ENCODE measurements at regions not wholly inside any gene's neighbourhood (a gene's known extent, or its start where the extent isn't known, plus 50 kb on each side); places are given as distances from the start of the nearest gene placed in this dataset.
"Not testable (repeated sequence)": the region's sequence is repeated elsewhere in the genome, so short reads cannot be mapped to it uniquely, and the experiment has no call there.

DNA sequence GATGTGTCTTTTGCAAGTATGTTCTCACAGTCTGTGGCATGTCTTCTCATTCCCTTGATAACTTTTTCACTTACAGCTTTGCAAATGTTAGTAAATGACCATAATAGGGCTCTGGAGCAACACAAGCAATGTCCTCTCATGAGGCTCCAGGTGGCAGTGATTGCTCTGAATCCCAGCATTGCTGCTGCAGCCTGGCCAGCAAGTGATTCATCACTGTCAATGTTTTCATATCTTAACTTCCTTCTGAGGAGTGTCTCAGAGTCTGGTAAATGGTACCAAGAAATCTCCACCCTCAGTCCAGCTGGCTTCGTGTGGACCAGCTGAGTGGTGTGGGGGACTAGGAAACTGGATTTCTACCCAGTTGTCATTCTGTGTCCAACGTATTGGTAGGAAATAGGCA lies 139.6 kb downstream of the MYLK4 start:
- no peak for DNase-seq

DNA sequence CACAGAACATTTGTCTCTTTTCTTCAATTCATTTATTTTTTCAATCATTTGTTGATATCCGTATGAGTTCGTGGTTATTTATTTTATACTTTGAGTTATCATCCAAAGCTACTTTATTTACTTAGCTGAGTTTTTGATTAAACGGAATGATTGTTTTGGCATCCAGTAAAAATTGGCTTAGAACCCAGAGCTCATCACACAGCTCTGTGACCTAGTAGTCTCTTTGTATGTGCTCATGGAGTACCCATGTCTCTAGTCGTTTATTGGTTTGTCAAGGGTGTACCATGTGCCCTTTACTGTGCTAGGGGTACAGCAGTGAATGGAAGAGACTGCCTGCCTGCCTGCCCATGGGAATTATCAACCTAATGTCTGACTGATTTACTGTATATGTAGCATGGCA lies 142.2 kb downstream of the MYLK4 start:
- in situ Hi-C loops (cut with MboI; ENCODE audit: low pct_unique_long_range_greater_than_20kb, low sequenced_read_pairs) = no loop called here

More for the DNA sequence above, 139.6 kb downstream of the MYLK4 start:
- in situ Hi-C loops (cut with MboI; ENCODE audit: low pct_unique_long_range_greater_than_20kb, low sequenced_read_pairs) = no loop called here

DNA sequence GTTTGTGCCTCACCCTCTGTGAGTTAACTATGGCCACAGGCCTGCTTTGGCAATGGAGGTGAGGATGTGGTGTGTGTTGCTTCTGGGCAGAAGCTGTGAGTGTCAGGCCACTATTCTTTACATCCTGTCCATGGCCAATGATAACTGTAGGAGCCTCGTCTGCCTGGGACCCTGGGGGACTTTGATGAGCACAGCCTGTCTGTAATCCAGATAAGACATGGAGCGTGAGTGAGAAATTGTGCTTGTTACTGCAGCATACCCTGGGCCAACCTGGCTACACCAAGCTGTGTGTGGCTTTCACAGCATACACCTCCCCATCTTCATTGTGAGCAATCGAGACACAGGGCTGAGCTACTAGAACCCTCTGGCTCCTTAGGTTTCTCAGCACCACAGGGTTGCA lies 150.4 kb downstream of the MYLK4 start:
- DNase-seq = no peak
- in situ Hi-C loops (cut with MboI; ENCODE audit: low pct_unique_long_range_greater_than_20kb, low sequenced_read_pairs) = no loop called here

More for the DNA sequence above, 142.2 kb downstream of the MYLK4 start:
- DNase-seq = no peak

DNA sequence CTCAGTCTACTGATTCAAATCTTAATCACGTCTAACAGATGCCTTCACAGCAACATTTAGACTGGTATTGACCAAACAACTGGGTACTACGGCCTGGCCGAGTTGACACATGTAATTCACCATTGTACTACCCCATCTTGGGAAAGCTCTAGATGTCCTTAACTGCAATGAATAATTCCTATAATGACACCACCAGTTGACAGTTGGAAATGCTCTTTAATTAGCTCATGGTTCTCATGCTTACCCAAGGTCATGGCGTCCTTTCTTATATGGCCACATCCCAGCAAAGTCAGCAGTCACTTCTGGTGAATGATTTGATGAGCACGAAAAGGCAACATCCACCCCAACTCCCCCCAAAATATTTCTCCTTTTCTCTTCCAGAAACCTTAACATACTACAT lies 150.9 kb downstream of the MYLK4 start:
- in situ Hi-C loops (cut with MboI; ENCODE audit: low pct_unique_long_range_greater_than_20kb, low sequenced_read_pairs) = no loop called here
- no peak for DNase-seq

DNA sequence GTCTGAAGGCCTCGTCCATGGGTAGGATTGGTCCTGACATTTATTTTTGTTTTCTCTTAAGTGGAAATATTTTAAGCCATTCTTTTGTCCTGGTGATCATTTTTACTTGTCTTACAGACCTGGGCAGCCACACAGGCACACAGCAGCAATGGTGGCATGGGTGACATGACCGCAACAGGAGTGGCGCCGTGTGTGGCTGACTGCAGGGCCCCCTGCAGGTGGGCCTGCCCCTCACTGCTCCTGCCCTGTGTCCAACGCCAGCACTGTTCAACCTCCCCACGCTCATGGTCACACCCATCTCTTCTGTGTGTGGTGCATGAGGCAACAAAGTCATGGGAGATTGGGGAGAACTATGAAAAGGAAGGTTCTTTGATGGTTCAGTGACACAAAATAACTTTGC lies 151.9 kb downstream of the MYLK4 start:
- DNase-seq = no peak
- in situ Hi-C loops (cut with MboI; ENCODE audit: low pct_unique_long_range_greater_than_20kb, low sequenced_read_pairs) = no loop called here

DNA sequence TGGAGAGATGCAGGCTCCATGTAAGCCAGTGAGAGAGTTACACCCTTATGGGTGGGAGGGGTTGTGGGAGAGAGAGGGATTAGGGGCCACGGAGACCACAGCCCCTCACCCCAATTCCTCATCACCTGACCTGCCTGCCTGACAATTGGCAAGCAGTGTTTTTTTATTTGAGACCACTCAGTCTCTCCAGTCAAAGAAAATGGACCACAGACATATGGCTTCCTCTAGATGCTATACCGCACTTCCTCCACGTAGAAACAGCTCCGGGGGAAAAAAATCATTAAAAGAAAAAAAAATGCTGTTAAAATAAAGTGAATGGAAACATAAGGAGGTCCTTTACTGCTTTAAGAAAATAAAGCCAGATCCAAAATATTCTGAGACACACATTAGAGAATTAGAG lies 152.7 kb downstream of the MYLK4 start:
- DNase-seq = no peak
- in situ Hi-C loops (cut with MboI; ENCODE audit: low pct_unique_long_range_greater_than_20kb, low sequenced_read_pairs) = no loop called here

DNA sequence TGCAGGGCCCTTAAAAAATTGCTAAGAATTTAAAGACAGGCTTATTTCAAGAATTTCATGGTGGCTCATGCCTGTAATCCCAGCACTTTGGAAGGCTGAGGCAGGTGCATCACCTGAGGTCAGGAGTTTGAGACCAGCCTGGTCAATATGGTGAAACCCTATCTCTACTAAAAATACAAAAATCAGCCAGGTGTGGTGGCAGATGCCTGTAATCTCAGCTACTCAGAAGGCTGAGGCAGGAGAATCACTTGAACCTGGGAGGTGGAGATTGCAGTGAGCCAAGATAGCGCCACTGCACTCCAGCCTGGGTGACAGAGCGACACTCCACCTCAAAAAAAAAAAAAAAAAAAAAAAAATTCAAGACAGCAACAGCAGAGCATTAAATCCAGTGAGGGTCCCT lies 153.3 kb downstream of the MYLK4 start:
- in situ Hi-C loops (cut with MboI; ENCODE audit: low pct_unique_long_range_greater_than_20kb, low sequenced_read_pairs); DNase-seq: not testable (repeated sequence)

DNA sequence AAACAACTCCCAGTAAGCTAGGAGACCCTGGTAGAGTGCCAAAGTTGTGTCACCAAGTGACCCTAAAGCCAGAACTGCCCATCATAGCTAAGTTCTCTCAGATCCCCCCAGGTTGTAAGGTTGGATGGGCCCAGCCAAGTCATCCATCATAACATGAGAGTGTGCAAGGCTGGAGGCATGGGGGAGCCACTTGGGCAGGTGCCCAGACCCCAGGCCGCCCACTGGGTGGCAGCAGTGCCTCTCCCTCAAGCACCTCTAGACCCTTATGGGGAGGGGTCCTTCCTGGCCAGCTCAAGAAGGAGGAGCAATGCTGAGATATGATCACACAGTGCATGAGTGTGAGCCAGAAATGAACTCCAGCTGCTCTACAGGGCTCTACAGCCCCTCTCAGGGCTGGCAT lies 154.5 kb downstream of the MYLK4 start:
- in situ Hi-C loops (cut with MboI; ENCODE audit: low pct_unique_long_range_greater_than_20kb, low sequenced_read_pairs) = no loop called here
- DNase-seq = peak; percentile 4

DNA sequence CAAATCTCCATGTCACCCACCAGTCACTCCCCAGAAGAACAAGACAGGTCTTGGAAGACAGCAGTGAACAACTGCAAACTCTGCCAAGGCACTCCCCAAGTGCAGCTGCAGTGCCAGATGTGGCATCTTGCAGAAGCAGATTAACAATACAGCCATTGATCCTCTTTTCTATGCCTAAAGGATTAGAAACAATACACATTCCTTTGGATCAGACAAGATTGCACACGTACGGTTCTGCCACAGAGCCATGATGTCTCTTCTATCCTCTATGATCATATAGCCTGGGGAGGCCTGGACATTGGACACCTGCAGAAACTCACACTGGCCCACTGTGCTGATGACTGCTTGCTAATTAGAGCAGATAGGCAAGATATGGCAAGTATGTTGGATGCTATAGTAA lies 155.9 kb downstream of the MYLK4 start:
- in situ Hi-C loops (cut with MboI; ENCODE audit: low pct_unique_long_range_greater_than_20kb, low sequenced_read_pairs) = no loop called here
- DNase-seq = no peak

DNA sequence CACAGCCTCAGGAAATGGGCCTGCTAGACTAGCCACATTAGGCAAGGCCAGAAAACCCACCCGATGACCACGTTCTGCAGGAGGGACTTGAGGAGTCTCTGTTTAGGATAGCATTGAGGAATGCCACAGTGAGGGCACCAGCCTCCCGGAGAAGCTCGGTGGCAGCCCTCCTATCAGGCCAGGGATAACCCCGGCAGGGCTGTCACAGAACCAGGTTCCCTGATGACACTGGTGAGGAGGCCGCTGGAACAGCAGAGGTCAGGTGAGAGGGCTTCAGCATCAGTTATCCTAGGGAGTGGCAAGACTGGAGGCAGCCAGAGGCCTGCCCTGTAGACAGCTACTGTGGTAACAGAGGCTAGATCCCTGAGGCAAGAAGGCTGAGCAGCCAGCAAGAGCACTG lies 157.6 kb downstream of the MYLK4 start:
- DNase-seq = no peak
- in situ Hi-C loops (cut with MboI; ENCODE audit: low pct_unique_long_range_greater_than_20kb, low sequenced_read_pairs) = no loop called here

DNA sequence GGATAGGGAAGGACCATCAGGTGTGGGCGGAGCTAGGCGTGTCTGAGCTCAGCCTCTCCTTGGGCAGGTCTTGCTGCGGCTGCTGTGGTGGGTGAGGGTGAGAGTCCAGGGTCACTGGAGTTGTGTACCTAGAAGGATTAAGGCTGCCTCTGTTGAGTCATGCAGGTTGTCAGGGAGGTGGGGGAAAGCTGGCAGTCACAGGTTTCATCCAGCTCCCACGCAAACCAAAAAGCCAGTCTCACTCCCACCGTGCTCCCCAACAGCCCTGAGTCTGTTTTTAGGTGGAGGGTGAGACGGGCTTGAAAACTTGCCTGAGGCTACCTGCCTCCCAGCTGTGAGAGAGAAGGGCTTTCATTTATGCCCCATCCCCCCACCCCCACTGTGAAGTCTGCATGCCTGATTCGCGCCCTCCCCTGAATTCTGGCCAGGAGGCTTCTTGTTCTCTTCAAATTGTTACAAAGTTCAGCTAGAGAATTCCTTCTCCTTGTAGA lies 161.5 kb downstream of the MYLK4 start:
- in situ Hi-C loops (cut with MboI; ENCODE audit: low pct_unique_long_range_greater_than_20kb, low sequenced_read_pairs) = no loop called here
- no peak for DNase-seq

DNA sequence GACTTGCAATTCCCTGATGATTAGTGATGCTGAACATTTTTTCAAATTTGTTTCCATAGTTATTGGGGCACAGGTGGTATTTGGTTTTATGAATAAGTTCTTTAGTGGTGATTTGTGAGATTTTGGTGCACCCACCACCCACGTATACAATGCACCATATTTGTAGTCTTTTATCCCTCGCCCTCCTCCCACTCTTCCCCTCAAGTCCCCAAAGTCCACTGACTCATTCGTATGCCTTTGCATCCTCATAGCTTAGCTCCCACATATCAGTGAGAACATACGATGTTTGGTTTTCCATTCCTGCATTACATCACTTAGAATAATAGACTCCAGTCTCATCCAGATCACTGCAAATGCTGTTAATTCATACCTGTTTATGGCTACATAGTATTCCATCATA lies 167.3 kb downstream of the MYLK4 start:
- in situ Hi-C loops (cut with MboI; ENCODE audit: low pct_unique_long_range_greater_than_20kb, low sequenced_read_pairs) = no loop called here
- DNase-seq = no peak

DNA sequence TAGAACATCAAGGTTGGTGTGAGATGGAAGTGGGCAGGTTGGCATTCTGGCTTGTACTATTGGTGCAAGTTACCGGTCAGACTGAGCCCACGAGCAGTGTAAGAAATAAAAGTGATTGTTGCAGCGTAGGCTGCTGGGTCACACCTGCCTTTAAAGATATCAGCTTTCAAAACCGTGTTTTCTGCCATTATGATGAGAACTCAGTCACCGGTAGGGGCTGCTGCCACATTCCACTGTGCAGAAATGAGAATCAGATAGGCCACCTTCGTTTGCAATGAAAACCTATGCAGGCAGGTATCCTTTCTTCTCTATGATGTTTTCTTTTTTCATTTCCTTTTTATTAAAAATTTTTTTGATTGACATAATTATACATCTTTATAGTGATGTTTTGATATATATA lies 168.5 kb downstream of the MYLK4 start:
- no peak for DNase-seq

DNA sequence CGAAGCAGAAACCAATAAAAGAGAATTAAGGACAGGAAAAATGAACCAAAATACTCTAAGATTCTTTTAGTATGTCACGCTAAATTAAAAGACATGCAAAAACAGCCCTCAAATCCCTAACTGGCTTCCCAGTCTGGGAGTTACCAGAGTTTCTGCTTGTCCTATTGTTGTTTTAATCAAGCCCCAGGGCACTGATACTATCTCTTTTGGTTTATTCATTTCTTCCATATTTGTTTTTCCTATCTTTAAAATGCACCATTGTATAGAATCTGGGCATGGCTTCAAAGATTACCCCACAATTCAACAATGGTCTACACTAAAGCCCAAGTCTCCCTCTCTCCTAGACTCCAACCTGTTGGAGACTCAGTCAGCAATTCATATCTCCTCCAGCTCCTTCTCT lies 169.1 kb downstream of the MYLK4 start:
- in situ Hi-C loops (cut with MboI; ENCODE audit: low pct_unique_long_range_greater_than_20kb, low sequenced_read_pairs) = no loop called here

More for the DNA sequence above, 168.5 kb downstream of the MYLK4 start:
- in situ Hi-C loops (cut with MboI; ENCODE audit: low pct_unique_long_range_greater_than_20kb, low sequenced_read_pairs) = no loop called here

DNA sequence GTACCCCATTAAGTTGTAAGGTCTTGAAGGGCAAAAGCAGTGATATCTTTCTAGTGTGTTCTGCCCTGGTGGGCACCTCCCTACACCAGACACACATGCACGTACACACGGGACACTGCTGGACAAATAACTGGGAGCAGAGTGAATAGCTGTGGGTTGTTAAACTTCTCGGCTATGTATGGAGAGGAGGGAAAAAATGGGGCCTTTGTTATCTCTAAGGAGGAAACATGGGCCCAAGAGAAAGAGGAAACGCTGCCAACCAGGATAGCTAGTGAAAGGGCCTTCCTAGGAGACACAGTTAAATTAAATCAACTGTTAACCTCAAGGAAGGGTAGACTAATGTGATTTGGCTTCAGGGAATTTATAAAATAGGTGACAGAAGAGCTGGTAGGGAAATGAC lies 169.7 kb downstream of the MYLK4 start:
- no peak for DNase-seq
- in situ Hi-C loops (cut with MboI; ENCODE audit: low pct_unique_long_range_greater_than_20kb, low sequenced_read_pairs) = no loop called here

More for the DNA sequence above, 169.1 kb downstream of the MYLK4 start:
- no peak for DNase-seq

DNA sequence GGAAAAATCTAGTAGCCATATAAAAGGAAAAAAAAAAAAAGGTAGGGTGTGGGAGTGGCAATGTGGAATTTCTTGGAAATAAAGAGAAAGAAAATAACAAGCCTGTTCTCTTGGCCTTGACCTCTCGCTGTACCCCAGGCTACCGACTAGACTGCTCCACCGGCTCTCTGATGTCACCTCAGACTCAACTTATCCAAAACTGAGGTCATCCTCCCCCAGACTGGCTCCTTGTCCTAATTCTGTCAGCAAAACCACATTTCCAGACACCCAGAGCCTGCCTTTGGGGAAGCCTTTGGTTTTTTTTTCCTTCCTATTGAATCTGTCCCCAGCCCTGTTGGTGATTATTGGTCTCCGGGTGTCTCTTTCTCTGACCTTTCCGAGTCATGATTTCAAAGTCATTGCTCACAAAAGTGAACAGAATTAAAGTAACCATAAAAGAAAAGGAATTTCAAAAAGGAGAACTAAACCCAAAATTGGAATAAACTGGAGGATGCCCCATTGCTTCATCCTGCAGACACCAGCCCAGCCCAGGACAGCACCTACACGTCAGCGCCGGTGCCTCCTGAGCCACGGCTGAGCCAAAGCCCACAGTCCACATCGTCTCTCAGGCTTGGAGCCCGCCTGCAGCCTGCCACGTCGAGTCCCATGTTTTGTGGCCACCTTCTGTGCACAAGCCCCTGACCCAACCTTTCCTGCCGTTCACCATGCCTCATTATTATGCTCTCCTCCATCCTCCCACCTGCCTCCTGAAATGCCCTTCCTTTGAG lies 170.7 kb downstream of the MYLK4 start:
- no peak for DNase-seq

DNA sequence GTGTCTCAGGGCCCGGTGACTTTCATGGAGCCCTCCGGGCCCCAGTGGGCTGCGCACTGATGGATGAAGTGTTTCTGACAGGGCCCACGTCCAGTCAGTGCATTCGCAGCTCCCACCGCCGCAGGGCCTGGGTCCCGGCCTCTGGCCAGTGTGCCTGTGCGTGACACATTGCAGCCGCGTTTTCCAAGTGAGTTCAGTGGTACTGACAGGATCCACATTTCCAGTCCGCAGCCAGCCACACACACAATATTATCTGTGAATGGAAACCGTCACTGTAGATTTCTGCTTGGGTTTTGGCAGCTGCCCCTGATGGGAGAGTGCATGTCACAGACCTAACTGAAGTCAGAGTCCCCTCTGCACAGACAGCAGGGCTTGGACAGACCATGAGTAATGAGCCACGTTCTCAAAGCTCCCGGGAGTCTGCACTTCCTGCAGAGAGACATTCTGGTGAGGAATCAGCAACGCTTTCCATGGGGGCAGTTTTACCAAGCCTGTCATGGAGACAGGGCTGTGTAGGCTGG lies 171.4 kb downstream of the MYLK4 start:
- in situ Hi-C loops (cut with MboI; ENCODE audit: low pct_unique_long_range_greater_than_20kb, low sequenced_read_pairs) = no loop called here
- no peak for DNase-seq

More for the DNA sequence above, 170.7 kb downstream of the MYLK4 start:
- in situ Hi-C loops (cut with MboI; ENCODE audit: low pct_unique_long_range_greater_than_20kb, low sequenced_read_pairs) = no loop called here

DNA sequence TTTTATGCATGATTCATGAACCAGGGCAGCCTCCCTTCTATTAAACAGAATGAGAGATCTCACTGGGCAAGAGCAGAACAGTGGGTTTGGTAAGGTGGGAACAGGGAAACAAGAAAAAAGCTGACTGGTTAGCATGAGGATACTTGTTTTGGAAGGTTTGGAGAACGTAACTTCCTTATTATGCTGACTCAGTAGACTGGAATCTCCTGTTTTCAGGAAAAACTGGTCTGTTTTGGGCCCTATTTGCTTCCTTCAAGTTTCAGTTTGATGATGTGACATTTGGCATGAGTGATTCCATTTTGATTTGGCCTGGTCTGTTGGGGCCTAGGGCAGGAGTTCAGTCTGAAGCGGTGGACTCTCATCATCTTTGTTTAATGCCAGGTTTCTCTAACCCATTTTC lies 172.0 kb downstream of the MYLK4 start:
- in situ Hi-C loops (cut with MboI; ENCODE audit: low pct_unique_long_range_greater_than_20kb, low sequenced_read_pairs) = no loop called here
- no peak for DNase-seq

DNA sequence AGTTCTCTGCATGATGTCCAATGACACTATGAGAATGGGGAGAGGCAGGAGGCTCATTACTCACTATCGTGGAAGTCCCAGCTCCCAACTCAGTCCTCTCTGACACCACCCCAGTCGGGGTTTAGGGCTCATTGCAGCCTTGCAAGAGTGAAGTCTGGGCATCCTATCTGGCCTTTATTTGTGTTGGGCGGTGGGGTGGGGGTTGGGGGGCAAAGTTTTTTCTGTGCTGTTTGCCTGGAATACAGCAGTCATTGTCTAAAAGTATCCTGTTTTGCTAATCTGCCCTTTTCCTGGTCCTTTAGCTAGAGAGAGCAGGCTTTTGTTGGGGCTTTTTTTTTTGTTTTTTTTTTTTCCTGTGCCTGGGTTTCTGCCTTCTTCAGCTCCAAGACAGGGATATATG lies 174.2 kb downstream of the MYLK4 start:
- in situ Hi-C loops (cut with MboI; ENCODE audit: low pct_unique_long_range_greater_than_20kb, low sequenced_read_pairs) = no loop called here
- no peak for DNase-seq

DNA sequence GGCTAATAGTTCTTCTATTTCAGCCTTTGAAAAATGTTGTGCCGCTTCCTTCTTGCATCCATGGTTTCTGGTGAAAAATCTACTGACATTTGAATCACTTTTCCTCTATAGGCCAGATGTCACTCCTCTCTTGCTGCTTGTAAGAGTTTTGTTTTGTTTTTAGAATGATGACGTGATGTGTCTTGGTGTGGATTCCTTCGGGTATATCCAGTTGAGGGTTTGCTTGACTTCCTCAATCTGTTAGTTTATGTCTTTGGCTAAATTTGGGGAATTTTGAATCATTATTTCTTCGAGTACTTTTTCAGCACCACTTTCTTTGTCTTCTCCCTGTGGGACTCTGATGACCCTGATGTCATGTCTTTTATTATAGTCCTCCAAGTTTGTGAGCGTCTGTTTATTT lies 175.5 kb downstream of the MYLK4 start:
- in situ Hi-C loops (cut with MboI; ENCODE audit: low pct_unique_long_range_greater_than_20kb, low sequenced_read_pairs) = no loop called here
- DNase-seq = peak; percentile 12

DNA sequence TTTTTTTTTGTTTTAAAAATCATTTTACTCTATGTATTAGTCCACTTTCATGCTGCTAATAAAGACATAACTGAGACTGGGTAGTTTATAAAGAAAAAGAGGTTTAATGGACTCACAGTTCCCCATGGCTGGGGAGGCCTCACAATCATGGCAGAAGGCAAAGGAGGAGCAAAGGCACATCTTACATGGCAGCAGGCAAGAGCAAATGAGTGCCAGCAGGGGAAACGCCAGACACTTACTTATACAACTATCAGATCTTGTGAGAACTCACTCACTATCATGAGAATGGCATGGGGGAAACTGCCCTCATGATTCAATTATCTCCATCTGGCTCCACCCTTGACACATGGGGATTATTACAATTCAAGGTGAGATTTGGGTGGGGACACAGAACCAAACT lies 181.3 kb downstream of the MYLK4 start:
- DNase-seq; in situ Hi-C loops (cut with MboI; ENCODE audit: low pct_unique_long_range_greater_than_20kb, low sequenced_read_pairs): not testable (repeated sequence)
